Right renal cortex interstitium (tissue), 3 donors: ENCODE measurements at regions not wholly inside any gene's neighbourhood (a gene's known extent, or its start where the extent isn't known, plus 50 kb on each side); places are given as distances from the start of the nearest gene placed in this dataset.
"Not testable (repeated sequence)": the region's sequence is repeated elsewhere in the genome, so short reads cannot be mapped to it uniquely, and the experiment has no call there.

ENCODE experiments used
- DNase-seq, 3 donors: peaks; one replicate each; pipeline ENCODE4 v3.0.0-alpha.2; 2013; ENCODE audit warnings: low read depth in 3 of 3, low spot score in 2 of 3

- no peak for DNase-seq
Observed at GRCh38 chr7:106456329-106456728, 171.5 kb upstream of the NAMPT start.

DNA sequence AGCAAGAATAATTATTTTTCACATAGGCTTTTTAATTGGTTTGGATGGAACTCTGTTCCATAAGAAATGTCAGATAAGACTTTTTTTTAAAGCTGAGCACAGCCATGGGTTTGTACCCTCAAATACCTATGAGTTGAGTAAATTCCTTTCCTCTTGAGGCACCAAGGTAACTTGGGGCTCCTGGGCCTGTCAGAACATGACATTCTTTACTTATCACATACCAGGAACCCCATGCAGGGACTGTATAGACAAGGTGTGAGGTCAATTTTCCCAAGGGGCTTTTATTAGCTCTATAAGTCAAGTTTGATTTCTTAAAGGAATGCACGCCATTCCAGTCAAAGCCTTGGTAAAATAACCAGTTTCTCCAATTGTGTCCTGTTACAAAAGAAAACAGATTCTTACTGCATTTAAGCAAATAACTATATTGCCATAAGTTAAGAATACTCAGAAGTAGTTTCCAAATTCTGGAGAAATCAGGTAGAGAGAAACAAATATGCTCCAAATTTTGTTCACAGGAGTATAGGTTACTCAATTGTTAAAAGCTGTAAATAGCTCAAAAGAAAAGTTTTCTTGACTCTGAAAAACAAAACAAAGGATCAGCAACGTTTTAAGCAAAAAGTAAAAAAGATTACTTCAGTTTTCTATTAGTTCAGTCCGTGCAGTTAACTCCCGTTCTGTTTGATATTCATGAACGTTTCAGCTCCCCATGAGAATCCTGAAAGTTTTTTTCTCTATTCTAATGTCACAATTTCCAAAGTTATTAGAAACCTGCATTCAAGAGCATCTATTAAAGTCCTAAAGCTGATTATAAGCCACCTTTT lies 167.5 kb upstream of the NAMPT start:
- DNase-seq, result no peak

DNA sequence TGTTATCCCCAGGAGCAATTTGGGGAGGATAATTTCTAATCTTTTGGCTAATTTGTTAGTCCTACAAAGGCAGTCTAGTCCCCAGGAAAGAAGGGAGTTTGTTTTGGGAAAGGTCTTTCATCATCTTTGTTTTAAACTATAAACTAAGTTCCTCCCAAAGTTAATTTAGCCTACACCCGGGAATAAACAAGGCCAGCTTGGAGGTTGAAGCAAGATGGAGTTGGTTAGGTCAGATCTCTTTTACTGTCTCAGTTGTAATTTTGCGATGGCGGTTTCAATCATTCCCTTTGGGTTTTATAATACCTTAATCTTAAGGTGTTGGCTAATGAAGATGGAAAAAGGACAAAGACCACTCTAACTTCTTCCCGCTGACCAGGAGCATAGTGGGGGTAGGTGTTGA lies 166.4 kb upstream of the NAMPT start:
- DNase-seq, result no peak

- no peak for DNase-seq
Observed at GRCh38 chr7:106450716-106451115, 165.9 kb upstream of the NAMPT start.

GRCh38 chr7:106448992-106449859 lies 164.4 kb upstream of the NAMPT start:
- DNase-seq, result no peak

DNA sequence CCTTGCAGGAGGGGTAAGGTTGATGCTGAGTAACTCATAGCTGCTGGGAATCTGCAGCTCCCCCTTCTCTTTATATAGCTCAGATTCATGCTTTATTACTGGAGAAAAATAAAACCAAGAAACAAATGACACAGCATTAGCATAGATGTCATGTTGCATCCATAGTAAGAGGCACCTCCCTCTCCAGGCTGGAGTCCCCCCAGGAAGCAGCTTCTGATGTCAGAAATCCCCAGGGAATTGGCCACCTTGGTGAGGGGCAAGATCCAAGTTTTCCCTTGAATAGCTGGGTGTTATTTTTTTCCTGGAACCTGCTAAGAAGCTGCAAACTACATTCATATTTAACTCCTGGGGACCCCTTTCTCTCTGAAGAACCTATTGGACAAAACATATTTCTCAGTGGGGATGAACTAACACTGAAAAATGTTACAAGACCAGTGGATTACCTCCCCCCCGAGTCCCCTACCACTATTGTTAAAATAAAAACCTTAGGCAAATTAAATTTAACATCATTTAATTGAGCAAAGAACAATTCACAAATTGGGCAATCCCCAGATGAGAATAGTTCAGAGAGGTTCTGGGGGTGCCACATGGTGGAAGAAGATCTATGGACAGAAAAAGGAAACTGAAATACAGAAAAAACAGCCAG lies 163.7 kb upstream of the NAMPT start:
- no peak for DNase-seq

DNA sequence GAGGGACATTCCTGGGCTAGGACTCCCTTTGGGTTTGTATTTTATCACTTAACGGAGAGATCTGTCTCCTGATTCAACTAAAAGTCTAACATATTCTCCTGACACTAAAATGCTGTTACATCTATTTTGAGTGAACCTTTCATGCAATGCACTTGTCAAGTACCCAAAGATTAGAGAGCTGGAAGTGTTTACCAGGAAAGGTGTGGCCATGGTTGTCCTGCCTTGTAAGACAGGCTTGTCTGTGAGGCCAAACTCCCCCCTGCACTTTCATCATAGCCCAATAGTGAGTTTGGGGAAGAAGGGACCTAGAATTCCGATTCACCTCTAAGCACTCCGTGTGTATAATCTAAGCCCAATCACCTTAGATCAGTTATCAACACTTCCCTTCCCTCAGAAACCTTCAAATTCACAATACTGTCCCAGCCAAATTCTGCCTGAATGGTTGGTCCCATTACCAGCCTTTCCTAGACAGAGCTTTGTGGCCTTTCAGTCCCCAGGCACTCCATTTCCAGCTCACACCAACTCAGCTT lies 162.6 kb upstream of the NAMPT start:
- DNase-seq, result no peak

- not testable (repeated sequence) for DNase-seq
Observed at GRCh38 chr7:106445366-106445765, 160.6 kb upstream of the NAMPT start.

DNA sequence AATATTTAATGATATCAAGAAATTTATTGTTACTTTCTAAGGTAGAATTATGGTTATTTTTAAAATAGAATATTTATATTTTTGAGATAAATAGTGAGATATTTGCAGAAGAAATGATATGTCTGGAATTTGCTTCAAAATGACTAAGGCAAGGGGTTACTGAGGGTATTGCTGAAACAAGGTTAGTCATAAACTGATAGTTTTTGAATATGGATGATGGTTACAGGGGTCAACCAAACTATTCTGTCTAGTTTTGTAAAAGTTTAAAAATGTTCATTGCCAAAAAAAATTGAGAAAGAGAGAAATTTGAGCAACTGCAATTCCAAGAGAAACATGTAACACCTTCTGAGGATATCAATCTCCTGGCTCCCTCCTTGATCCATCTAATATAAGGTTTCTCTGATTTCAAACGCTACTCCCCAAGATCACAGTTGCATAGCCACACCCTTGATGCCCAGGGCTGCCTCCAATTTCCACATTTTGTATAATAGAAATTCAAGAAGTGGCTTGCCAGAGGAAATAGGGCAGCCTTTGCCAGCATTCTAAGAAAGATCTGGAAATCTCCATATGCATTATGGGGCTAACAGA lies 159.4 kb upstream of the NAMPT start:
- DNase-seq, result no peak

DNA sequence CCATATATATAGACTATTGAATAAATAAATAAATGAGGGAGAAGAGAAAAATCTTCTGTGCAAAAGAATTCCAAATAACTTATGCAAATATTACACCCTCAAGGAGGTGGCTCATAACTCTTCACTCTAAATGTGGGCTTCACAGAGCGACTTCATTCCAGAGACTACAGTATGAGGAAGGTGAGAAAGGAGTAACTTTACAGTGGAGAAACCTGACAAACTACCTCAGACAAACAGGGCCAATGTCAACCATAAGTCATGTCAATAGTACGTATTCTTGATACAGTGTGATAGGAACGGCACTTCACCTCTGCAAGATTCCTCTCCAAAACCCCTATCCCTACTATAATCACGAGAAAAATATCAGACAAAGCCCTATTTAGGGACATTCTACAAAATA lies 158.4 kb upstream of the NAMPT start:
- DNase-seq, result no peak

DNA sequence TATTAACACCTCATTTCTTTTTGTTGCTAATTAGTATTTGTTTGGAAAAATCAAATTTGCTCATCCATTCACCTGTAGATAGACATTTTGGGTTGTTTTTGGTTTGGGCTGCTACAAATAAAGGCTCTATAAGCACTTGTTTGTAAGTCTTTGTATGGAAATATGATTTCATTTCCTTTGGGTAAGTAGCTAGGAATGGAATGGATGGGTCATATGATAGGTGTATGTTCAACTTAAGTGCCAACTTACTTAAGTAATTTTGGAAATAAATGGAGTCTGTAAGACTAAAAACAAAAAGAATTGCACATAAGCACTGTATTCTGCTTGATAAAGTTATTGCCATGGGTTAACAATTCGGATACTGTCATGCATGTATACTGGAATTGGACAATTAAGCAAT lies 157.7 kb upstream of the NAMPT start:
- DNase-seq, result no peak

DNA sequence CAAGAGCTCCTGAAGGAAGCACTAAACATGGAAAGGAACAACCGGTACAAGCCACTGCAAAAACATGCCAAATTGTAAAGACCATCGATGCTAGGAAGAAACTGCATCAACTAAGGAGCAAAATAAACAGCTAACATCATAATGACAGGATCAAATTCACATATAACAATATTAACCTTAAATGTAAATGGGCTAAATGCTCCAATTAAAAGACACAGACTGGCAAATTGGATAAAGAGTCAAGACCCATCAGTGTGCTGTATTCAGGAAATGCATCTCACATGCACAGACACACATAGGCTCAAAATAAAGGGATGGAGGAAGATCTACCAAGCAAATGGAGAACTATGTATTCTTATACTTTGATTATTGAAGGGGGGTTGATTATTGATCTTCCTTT lies 156.6 kb upstream of the NAMPT start:
- not testable (repeated sequence) for DNase-seq

GRCh38 chr7:106436933-106437332 lies 152.2 kb upstream of the NAMPT start:
- DNase-seq, result not testable (repeated sequence)

GRCh38 chr7:106433377-106433776 lies 148.6 kb upstream of the NAMPT start:
- DNase-seq, result no peak

DNA sequence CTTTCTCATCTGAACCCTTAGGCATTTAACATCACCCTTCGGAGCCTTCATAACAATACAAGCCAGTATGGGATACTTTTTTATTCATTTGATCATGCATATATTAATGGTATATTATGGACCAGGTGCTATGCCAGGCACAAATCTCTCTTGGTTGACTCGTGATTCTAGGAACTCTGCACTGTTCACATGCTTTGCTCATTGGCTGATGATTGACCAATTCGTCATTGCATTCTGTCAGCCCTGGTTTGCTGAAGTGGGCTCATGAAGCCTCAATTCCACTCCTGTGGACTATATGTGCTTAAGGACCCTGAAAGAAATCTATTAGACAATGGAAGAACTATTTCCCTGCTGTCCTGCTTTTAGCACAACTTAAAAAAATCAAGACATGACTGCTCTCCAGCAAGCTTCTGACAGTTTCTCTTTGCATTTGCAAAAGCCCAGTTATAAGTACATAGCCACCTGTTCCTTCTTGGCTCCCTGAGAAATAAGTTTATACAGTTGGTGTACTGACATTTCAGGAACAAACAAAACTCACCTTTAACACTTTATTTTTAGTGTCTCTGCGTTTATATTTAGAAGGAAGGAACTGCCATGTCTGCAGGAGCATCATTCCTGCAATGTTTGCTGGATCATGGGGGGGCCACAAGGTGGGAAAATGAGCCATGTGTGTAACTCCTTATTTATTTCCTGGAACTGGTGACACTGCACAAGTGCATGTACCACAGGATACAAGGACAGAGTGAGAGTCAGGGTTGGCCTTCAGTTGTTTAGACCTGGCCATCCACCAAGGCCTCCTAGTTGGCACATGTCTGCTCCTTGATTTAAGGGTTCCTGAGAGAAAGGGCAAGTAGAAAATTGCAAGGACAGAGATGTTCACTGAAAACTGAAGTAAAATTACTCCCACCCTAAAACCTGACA lies 146.0 kb upstream of the NAMPT start:
- no peak for DNase-seq

GRCh38 chr7:106430103-106430502 lies 145.3 kb upstream of the NAMPT start:
- DNase-seq, result no peak

GRCh38 chr7:106426803-106427202 lies 142.0 kb upstream of the NAMPT start:
- no peak for DNase-seq

GRCh38 chr7:106425017-106425719 lies 140.4 kb upstream of the NAMPT start:
- DNase-seq, result peak; percentile 50 to 58 (median 53)

GRCh38 chr7:106424476-106425016 lies 139.8 kb upstream of the NAMPT start:
- DNase-seq, result no peak
